ENCODE measurements at regions not wholly inside any gene's neighbourhood (a gene's known extent, or its start where the extent isn't known, plus 50 kb on each side); places are given as distances from the start of the nearest gene placed in this dataset.

DNA sequence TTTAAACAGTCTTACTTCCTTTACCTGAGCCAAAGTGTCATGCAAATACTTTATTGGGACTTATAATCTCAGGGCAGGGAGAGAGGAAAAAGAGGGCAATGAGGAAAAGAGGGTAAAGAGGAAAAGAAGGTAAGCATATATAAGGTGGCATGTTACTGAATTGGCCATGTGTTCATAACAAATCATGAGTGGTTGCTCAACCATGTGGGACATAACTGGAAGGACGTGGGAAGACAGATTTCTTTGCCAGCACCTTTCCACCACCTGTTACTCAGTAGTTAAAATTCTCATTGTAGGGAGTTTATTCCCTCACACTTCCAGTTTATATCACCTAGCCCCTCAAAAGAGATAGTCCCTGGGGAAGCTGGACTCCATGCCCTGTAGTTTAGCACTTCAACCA, 54.7 kb upstream of the TPRG1 start:
- DNase-seq (ENCODE audit: low read depth, low spot score) = no peak

DNA sequence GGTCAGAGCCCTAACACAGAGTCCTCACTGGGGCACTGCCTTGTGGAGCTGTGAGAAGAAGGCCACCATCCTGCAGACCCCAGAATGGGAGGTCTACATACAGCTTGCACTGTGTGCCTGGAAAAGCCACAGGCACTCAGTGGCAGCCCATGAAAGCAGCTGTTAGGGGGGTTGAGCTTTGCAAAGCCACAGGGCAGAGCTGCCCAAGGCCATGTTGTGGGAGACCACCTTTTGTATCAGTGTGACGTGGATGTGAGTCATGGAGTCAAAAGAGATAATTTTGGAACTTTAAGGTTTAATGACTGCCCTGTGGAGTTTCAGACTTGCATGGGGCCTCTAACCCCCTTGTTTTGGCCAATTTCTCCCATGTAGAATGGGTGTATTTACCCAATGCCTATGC, 52.9 kb upstream of the TPRG1 start:
- DNase-seq (ENCODE audit: low read depth, low spot score) = no peak

DNA sequence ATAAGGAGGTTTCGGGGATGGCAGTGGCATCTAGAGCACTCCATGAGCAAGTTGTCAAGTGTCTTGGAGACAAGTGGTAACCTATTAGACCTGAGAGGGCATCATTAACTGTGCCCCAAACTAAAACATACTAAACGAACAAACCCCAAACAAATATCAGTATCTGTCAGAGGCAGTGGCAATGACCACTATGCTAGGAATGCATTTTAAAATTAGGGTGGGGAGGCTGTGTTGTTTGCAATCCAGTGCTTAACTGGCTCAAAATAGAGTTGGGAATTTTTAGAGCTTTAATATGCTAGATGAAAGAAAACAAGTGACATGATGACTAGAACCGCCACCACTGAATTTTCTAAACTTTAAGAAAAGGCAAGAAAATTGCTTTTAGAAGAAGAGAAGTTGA, 51.8 kb upstream of the TPRG1 start:
- no peak for DNase-seq (ENCODE audit: low read depth, low spot score)

DNA sequence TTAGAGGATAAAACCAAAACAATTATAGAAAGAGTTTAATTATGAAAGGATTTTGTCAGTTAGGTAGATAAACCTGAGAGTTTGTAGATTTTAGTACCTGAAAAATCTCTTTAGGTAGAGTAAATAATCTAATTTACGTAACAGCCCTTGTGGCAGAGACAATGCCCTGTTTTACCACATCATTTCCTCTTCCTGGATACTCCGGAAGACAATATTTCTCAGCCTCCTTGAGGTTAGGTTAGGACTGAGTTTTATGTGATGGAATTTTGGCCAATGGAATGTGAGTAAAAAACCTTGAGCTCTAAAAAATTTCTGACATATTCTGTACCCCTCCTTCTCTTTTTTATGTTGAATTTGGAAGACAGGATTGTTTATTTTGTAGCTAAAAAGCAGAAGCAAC, 50.7 kb upstream of the TPRG1 start:
- no peak for DNase-seq (ENCODE audit: low read depth, low spot score)
